ENCODE measurements at regions not wholly inside any gene's neighbourhood (a gene's known extent, or its start where the extent isn't known, plus 50 kb on each side); places are given as distances from the start of the nearest gene placed in this dataset.

DNA sequence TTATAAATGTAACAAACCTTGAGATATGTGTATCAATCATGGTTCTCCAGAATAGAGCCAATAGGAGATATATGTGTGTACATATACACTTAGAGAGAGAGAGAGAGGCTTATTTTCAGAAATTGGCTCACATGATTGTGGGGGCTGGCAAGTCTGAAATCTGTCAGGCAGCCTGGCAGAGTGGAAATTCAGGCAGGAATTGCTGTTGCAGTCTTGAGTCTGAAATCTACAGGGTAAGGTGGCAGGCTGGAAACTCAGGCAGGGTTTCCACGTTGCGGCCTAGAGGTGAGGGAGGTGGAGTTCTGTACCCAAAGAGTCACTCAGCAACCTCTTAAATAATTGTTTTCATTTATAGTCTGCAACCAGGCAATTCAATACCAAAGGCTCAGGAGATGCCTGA, 218.4 kb downstream of the B3GLCT start:
- TF ChIP-seq, protein P1, sequence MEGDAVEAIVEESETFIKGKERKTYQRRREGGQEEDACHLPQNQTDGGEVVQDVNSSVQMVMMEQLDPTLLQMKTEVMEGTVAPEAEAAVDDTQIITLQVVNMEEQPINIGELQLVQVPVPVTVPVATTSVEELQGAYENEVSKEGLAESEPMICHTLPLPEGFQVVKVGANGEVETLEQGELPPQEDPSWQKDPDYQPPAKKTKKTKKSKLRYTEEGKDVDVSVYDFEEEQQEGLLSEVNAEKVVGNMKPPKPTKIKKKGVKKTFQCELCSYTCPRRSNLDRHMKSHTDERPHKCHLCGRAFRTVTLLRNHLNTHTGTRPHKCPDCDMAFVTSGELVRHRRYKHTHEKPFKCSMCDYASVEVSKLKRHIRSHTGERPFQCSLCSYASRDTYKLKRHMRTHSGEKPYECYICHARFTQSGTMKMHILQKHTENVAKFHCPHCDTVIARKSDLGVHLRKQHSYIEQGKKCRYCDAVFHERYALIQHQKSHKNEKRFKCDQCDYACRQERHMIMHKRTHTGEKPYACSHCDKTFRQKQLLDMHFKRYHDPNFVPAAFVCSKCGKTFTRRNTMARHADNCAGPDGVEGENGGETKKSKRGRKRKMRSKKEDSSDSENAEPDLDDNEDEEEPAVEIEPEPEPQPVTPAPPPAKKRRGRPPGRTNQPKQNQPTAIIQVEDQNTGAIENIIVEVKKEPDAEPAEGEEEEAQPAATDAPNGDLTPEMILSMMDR (optimal IDR thresholded peaks at IDR 0.05 in 1 of 3, IDR thresholded peaks at IDR 0.05 in 1 of 3, conservative IDR thresholded peaks at IDR 0.05 in 1 of 3; ENCODE audit: extremely low read depth in 1 of 3, insufficient read depth in 2 of 3, low read length in 3 of 3) = no peak
- TF ChIP-seq EZH2 (IDR thresholded peaks at IDR 0.05; ENCODE audit: low read length) = no peak

Data from keratinocyte (primary cell).